ENCODE measurements at regions not wholly inside any gene's neighbourhood (a gene's known extent, or its start where the extent isn't known, plus 50 kb on each side); places are given as distances from the start of the nearest gene placed in this dataset.
A peak's percentile ranks its signal among the peaks of the same experiment; 100 is the strongest.

DNA sequence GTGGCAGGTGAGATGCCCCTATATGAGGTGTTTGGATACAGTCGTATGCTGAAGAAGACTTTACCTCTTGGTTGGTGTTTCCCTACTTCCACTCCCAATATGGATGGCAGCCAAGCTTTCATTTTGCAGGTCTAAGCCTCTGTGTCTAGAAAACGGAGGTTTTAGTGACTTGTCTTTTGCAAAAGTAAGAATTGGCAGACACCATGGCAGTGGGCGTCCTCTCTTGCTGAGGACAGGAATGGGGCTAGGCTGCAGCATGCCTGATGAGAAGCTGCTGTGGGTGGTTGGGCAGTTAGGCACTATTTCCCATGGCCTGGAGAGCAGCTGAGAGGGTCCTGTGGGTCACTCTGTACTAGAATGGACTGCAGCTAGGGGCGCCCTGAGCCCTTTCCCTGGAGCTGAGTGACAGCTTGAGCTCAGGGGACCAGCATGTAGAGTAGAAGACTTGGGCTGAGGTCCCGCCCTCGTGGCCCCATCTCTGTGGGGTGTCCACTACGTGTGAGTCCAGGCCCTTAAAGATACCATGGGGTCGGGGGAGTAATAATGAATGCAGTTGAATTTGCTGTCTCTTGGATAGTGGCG is 127.4 kb downstream of the CDH26 start:
- Histone ChIP-seq H3K9me3 (ENCODE audit: control extremely low read depth in 1 of 5, control insufficient read depth in 4 of 5, insufficient read depth in 2 of 5, low read depth in 1 of 5, low read length in 4 of 5) (no peaks in the 10 kb centered on the region), H3K27me3 (replicated peaks in 2 of 5; ENCODE audit: control insufficient read depth in 4 of 5, insufficient read depth in 5 of 5, low read length in 4 of 5) (peaks cover 0 to 25% (median 2%) of the 10 kb centered on the region in 5 experiments), H3K36me3 (ENCODE audit: control insufficient read depth in 4 of 4, insufficient read depth in 4 of 4, low read length in 3 of 4) (no peaks in the 10 kb centered on the region), H3K4me1 (ENCODE audit: control extremely low read depth in 1 of 4, control insufficient read depth in 4 of 4, insufficient read depth in 4 of 4, low read length in 3 of 4) (peaks cover 0 to 8% (median 0%) of the 10 kb centered on the region in 4 experiments), H3K27ac (ENCODE audit: insufficient read depth in 1 of 2, low read depth in 1 of 2, low read length in 2 of 2, poor library complexity in 1 of 2, severe bottlenecking in 2 of 2) (no peak overlapping the region), H3K4me3 (ENCODE audit: control insufficient read depth in 1 of 7, extremely low read depth in 1 of 7, insufficient read depth in 4 of 7, low read depth in 2 of 7, low read length in 6 of 7) (no peak overlapping the region)
- no peak for DNase-seq
- CTCF ChIA-PET, result interaction anchor here (1.0 to 1.6 kb wide), 2 partner anchors 11 to 27 kb away, joined by 3 to 4 read pairs; no protein-coding TSS in a partner anchor
- POLR2A ChIA-PET, result interaction anchor here (0.7 kb wide), 1 partner anchor 591 kb away, joined by 3 read pairs; no protein-coding TSS in a partner anchor
- WGBS (ENCODE audit: insufficient coverage), result 94% methylated on average over 9 of the region's 9 CpGs

DNA sequence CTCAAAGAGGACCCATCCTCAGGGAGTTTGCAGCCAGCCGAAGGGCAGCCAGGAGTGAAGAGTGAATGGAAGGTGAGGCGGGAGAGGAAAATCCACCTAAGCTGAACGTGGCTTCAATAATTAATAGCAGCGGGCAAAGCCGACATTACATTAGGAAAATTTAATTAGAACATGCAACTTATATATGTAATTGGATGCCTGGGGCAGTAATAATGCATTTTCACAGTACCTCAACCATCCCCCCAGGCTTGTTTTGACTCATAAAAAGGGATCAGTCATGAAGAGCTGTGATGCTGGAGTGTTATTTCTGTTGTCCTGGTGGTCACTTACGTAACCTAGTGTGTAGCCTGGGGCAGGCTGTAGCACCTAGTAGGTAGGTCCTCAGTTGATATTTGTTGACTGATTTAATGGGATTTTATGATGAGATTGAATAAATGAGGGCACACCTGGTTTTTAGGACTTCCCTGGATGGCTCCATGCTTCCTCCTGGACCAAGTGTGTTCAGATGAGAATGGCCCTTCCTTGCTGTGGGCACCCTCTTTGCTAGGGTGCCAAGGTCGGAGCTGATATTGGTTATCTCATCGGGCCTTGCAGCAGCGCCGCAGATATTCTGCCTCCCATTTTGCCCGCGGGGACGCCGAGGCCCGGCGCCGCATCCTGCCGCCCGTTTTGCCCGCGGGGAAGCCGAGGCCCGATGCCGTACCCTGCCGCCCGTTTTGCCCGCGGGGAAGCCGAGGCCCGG is 128.8 kb downstream of the CDH26 start:
- Histone ChIP-seq H3K9me3 (ENCODE audit: control extremely low read depth in 1 of 5, control insufficient read depth in 4 of 5, insufficient read depth in 2 of 5, low read depth in 1 of 5, low read length in 4 of 5) (no peaks in the 10 kb centered on the region), H3K36me3 (ENCODE audit: control insufficient read depth in 4 of 4, insufficient read depth in 4 of 4, low read length in 3 of 4) (no peaks in the 10 kb centered on the region), H3K4me3 (ENCODE audit: control insufficient read depth in 1 of 7, extremely low read depth in 1 of 7, insufficient read depth in 4 of 7, low read depth in 2 of 7, low read length in 6 of 7) (peak overlapping the region in 2 of 7 experiments; percentile 15 to 19), H3K4me1 (ENCODE audit: control extremely low read depth in 1 of 4, control insufficient read depth in 4 of 4, insufficient read depth in 4 of 4, low read length in 3 of 4) (peaks cover 0 to 8% (median 0%) of the 10 kb centered on the region in 4 experiments), H3K27ac (ENCODE audit: insufficient read depth in 1 of 2, low read depth in 1 of 2, low read length in 2 of 2, poor library complexity in 1 of 2, severe bottlenecking in 2 of 2) (no peak overlapping the region), H3K27me3 (replicated peaks in 2 of 5; ENCODE audit: control insufficient read depth in 4 of 5, insufficient read depth in 5 of 5, low read length in 4 of 5) (peaks cover 0 to 25% (median 2%) of the 10 kb centered on the region in 5 experiments)
- peak in 2 of 3 donors; percentile 15 to 32 for DNase-seq
- ChIA-PET CTCF (interaction anchor here (1.2 kb wide), 1 partner anchor 18 kb away, joined by 3 read pairs; no protein-coding TSS in a partner anchor), POLR2A (no interaction called here)
- WGBS (ENCODE audit: insufficient coverage), result 18% methylated on average over 21 of the region's 30 CpGs

DNA sequence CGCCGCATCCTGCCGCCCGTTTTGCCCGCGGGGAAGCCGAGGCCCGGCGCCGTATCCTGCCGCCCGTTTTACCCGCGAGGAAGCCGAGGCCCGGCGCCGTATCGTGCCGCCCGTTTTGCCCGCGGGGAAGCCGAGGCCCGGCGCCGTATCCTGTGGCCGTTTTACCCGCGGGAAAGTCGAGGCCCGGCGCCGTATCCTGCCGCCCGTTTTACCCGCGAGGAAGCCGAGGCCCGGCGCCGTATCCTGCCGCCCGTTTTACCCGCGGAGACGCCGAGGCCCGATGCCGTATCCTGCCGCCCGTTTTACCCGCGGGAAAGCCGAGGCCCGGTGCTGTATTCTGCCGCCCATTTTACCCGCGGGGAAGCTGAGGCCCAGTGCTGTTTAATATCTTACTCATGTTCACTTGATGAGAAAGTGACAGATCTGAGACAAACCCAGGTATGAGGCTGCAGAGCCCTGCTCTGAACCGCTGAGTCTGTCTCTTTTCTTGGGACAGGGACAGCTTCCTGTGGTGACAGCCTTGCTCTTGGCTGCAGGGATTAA is 129.4 kb downstream of the CDH26 start:
- DNase-seq, result no peak
- peak overlapping the region in 3 of 7 experiments; percentile 46 to 49 (median 49) for H3K4me3 ChIP-seq (ENCODE audit: control insufficient read depth in 1 of 7, extremely low read depth in 1 of 7, insufficient read depth in 4 of 7, low read depth in 2 of 7, low read length in 6 of 7)
- CTCF ChIA-PET, result interaction anchor here (1.2 kb wide), 1 partner anchor 17 kb away, joined by 3 read pairs; no protein-coding TSS in a partner anchor

DNA sequence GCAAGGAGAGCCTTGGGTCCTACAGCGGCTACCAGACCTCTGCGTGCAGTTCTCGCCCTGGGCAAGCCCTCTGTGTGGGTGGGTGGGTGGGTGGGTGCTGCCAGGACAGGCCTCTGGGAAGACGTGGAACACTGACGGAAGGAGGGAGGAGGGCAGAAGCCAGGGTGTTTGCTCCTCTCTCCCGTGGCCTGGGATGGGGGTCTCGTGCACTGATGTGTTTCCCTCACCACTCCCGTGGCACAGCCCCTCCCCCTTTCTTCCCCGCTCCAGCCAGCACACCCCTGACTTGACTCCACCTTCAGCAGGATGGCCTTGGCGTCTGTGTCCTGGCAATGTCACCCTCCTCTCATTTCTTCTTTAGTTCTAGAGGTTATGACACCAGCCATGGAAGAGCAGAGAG is 130.0 kb downstream of the CDH26 start:
- no peak overlapping the region for H3K4me3 ChIP-seq (ENCODE audit: control insufficient read depth in 1 of 7, extremely low read depth in 1 of 7, insufficient read depth in 4 of 7, low read depth in 2 of 7, low read length in 6 of 7)
- ChIA-PET POLR2A (no interaction called here), CTCF (interaction anchor here (1.1 kb wide), 1 partner anchor 29 kb away, joined by 5 read pairs; no protein-coding TSS in a partner anchor)
- peaks cover 0 to 8% (median 0%) of the 10 kb centered on the region in 4 experiments for H3K4me1 ChIP-seq (ENCODE audit: control extremely low read depth in 1 of 4, control insufficient read depth in 4 of 4, insufficient read depth in 4 of 4, low read length in 3 of 4)
- H3K9me3 ChIP-seq (ENCODE audit: control extremely low read depth in 1 of 5, control insufficient read depth in 4 of 5, insufficient read depth in 2 of 5, low read depth in 1 of 5, low read length in 4 of 5), result peaks cover 0 to 4% (median 3%) of the 10 kb centered on the region in 5 experiments
- no peak overlapping the region for H3K27ac ChIP-seq (ENCODE audit: insufficient read depth in 1 of 2, low read depth in 1 of 2, low read length in 2 of 2, poor library complexity in 1 of 2, severe bottlenecking in 2 of 2)
- 90% methylated on average over 5 of the region's 10 CpGs for WGBS (ENCODE audit: insufficient coverage)
- DNase-seq, result no peak
- peaks cover 0 to 25% (median 2%) of the 10 kb centered on the region in 5 experiments for H3K27me3 ChIP-seq (replicated peaks in 2 of 5; ENCODE audit: control insufficient read depth in 4 of 5, insufficient read depth in 5 of 5, low read length in 4 of 5)
- H3K36me3 ChIP-seq (ENCODE audit: control insufficient read depth in 4 of 4, insufficient read depth in 4 of 4, low read length in 3 of 4), result no peaks in the 10 kb centered on the region

More for the DNA sequence above, 129.4 kb downstream of the CDH26 start:
- WGBS (ENCODE audit: insufficient coverage), result 5% methylated on average over 38 of the region's 60 CpGs
- Histone ChIP-seq H3K27me3 (replicated peaks in 2 of 5; ENCODE audit: control insufficient read depth in 4 of 5, insufficient read depth in 5 of 5, low read length in 4 of 5) (peaks cover 0 to 25% (median 2%) of the 10 kb centered on the region in 5 experiments), H3K27ac (ENCODE audit: insufficient read depth in 1 of 2, low read depth in 1 of 2, low read length in 2 of 2, poor library complexity in 1 of 2, severe bottlenecking in 2 of 2) (no peak overlapping the region), H3K4me1 (ENCODE audit: control extremely low read depth in 1 of 4, control insufficient read depth in 4 of 4, insufficient read depth in 4 of 4, low read length in 3 of 4) (peaks cover 0 to 8% (median 0%) of the 10 kb centered on the region in 4 experiments), H3K9me3 (ENCODE audit: control extremely low read depth in 1 of 5, control insufficient read depth in 4 of 5, insufficient read depth in 2 of 5, low read depth in 1 of 5, low read length in 4 of 5) (peaks cover 0 to 3% (median 0%) of the 10 kb centered on the region in 5 experiments), H3K36me3 (ENCODE audit: control insufficient read depth in 4 of 4, insufficient read depth in 4 of 4, low read length in 3 of 4) (no peaks in the 10 kb centered on the region)
- POLR2A ChIA-PET, result no interaction called here

DNA sequence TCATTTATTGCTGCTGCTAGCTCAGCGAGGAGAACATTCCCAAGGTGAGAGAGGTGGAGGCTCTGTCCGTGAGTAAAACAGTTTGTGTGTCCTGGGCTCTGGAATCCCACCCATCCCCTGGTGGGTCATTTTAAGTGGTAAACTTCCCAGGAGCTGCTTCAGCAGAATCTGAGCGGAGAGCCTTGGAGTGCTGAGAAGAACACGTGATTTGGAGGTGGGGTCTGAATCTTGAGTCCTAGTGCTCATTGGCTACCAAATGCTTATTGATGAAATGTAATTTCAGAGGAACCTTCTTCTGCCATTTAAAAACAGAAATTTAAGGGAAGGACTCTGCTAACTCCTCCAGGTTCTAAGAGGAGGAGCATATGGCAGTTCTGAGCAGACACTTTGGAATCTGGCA is 132.4 kb downstream of the CDH26 start:
- POLR2A ChIA-PET, result no interaction called here
- WGBS (ENCODE audit: insufficient coverage), result 96% methylated on average over 2 of the region's 4 CpGs

DNA sequence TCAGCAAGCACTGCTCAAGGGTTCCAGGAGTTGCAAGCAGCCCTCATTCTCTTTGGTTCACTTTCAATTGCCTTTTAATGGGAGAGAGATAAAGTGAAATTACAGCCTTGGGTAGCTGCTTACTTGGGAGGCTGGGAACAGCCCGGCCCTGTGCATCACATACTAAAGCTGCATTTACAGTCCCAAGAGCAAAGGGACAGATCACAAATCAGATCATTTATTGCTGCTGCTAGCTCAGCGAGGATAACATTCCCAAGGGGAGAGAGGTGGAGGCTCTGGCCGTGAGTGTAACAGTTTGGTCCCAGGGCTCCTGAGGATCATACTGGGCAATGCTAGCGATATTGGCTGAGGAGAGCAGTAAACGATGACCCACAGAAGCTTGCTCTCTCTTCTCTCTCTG is 133.1 kb downstream of the CDH26 start:
- Histone ChIP-seq H3K4me3 (ENCODE audit: control insufficient read depth in 1 of 7, extremely low read depth in 1 of 7, insufficient read depth in 4 of 7, low read depth in 2 of 7, low read length in 6 of 7) (no peak overlapping the region), H3K27ac (ENCODE audit: insufficient read depth in 1 of 2, low read depth in 1 of 2, low read length in 2 of 2, poor library complexity in 1 of 2, severe bottlenecking in 2 of 2) (no peak overlapping the region), H3K4me1 (ENCODE audit: control extremely low read depth in 1 of 4, control insufficient read depth in 4 of 4, insufficient read depth in 4 of 4, low read length in 3 of 4) (peaks cover 0 to 8% (median 0%) of the 10 kb centered on the region in 4 experiments), H3K27me3 (replicated peaks in 2 of 5; ENCODE audit: control insufficient read depth in 4 of 5, insufficient read depth in 5 of 5, low read length in 4 of 5) (peaks cover 0 to 22% (median 2%) of the 10 kb centered on the region in 5 experiments), H3K36me3 (ENCODE audit: control insufficient read depth in 4 of 4, insufficient read depth in 4 of 4, low read length in 3 of 4) (no peaks in the 10 kb centered on the region), H3K9me3 (ENCODE audit: control extremely low read depth in 1 of 5, control insufficient read depth in 4 of 5, insufficient read depth in 2 of 5, low read depth in 1 of 5, low read length in 4 of 5) (peaks cover 0 to 11% (median 3%) of the 10 kb centered on the region in 5 experiments)
- WGBS (ENCODE audit: insufficient coverage), result 93% methylated on average over 4 of the region's 5 CpGs
- ChIA-PET POLR2A (no interaction called here), CTCF (no interaction called here)
- DNase-seq, result no peak

More for the DNA sequence above, 132.4 kb downstream of the CDH26 start:
- CTCF ChIA-PET, result no interaction called here
- H3K27ac ChIP-seq (ENCODE audit: insufficient read depth in 1 of 2, low read depth in 1 of 2, low read length in 2 of 2, poor library complexity in 1 of 2, severe bottlenecking in 2 of 2), result no peak overlapping the region
- H3K4me1 ChIP-seq (ENCODE audit: control extremely low read depth in 1 of 4, control insufficient read depth in 4 of 4, insufficient read depth in 4 of 4, low read length in 3 of 4), result peaks cover 0 to 8% (median 0%) of the 10 kb centered on the region in 4 experiments
- H3K36me3 ChIP-seq (ENCODE audit: control insufficient read depth in 4 of 4, insufficient read depth in 4 of 4, low read length in 3 of 4), result no peaks in the 10 kb centered on the region
- peaks cover 0 to 25% (median 2%) of the 10 kb centered on the region in 5 experiments for H3K27me3 ChIP-seq (replicated peaks in 2 of 5; ENCODE audit: control insufficient read depth in 4 of 5, insufficient read depth in 5 of 5, low read length in 4 of 5)
- H3K9me3 ChIP-seq (ENCODE audit: control extremely low read depth in 1 of 5, control insufficient read depth in 4 of 5, insufficient read depth in 2 of 5, low read depth in 1 of 5, low read length in 4 of 5), result peaks cover 0 to 11% (median 3%) of the 10 kb centered on the region in 5 experiments
- no peak for DNase-seq
- H3K4me3 ChIP-seq (ENCODE audit: control insufficient read depth in 1 of 7, extremely low read depth in 1 of 7, insufficient read depth in 4 of 7, low read depth in 2 of 7, low read length in 6 of 7), result no peak overlapping the region

Data from common myeloid progenitor, CD34-positive (primary cell).